Right kidney (tissue), 1 donor: ENCODE measurements at regions not wholly inside any gene's neighbourhood (a gene's known extent, or its start where the extent isn't known, plus 50 kb on each side); places are given as distances from the start of the nearest gene placed in this dataset.
"Not testable (repeated sequence)": the region's sequence is repeated elsewhere in the genome, so short reads cannot be mapped to it uniquely, and the experiment has no call there.

Experiments used
- DNase-seq: peaks from one replicate; pipeline ENCODE4 v3.0.0-alpha.2; 2016

- DNase-seq, result no peak
Observed at GRCh38 chr7:16318989-16319915, 102.1 kb downstream of the CRPPA start.

- DNase-seq, result no peak
Observed at GRCh38 chr7:16318463-16318862, 102.9 kb downstream of the CRPPA start.

- DNase-seq, result no peak
Observed at GRCh38 chr7:16317406-16317805, 103.9 kb downstream of the CRPPA start.

GRCh38 chr7:16315280-16315679 lies 106.1 kb downstream of the CRPPA start:
- no peak for DNase-seq

- DNase-seq, result no peak
Observed at GRCh38 chr7:16309129-16309528, 112.2 kb downstream of the CRPPA start.

- no peak for DNase-seq
Observed at GRCh38 chr7:16301291-16301690, 120.0 kb downstream of the CRPPA start.

GRCh38 chr7:16300361-16300895 lies 120.9 kb downstream of the CRPPA start:
- no peak for DNase-seq

- DNase-seq, result no peak
Observed at GRCh38 chr7:16299853-16300252, 121.5 kb downstream of the CRPPA start.

- DNase-seq, result no peak
Observed at GRCh38 chr7:16298221-16298620, 123.1 kb downstream of the CRPPA start.

GRCh38 chr7:16295558-16295957 lies 125.8 kb downstream of the CRPPA start:
- DNase-seq, result no peak

- DNase-seq, result no peak
Observed at GRCh38 chr7:16293669-16294425, 127.5 kb downstream of the CRPPA start.

- no peak for DNase-seq
Observed at GRCh38 chr7:16284581-16284980, 136.8 kb downstream of the CRPPA start.

- DNase-seq, result no peak
Observed at GRCh38 chr7:16278167-16278787, 143.1 kb downstream of the CRPPA start.

GRCh38 chr7:16271990-16272665 lies 149.2 kb downstream of the CRPPA start:
- DNase-seq, result no peak

GRCh38 chr7:16271355-16271915 lies 149.9 kb downstream of the CRPPA start:
- no peak for DNase-seq

- no peak for DNase-seq
Observed at GRCh38 chr7:16270844-16271243, 150.5 kb downstream of the CRPPA start.

- DNase-seq, result no peak
Observed at GRCh38 chr7:16268821-16269768, 152.2 kb downstream of the CRPPA start.

GRCh38 chr7:16267953-16268820 lies 153.2 kb downstream of the CRPPA start:
- DNase-seq, result no peak

GRCh38 chr7:16266877-16267276 lies 154.5 kb downstream of the CRPPA start:
- no peak for DNase-seq

GRCh38 chr7:16266470-16266869 lies 154.9 kb downstream of the CRPPA start:
- DNase-seq, result not testable (repeated sequence)
